ENCODE measurements at regions not wholly inside any gene's neighbourhood (a gene's known extent, or its start where the extent isn't known, plus 50 kb on each side); places are given as distances from the start of the nearest gene placed in this dataset.

GRCh38 chr15:70235347-70235746 lies 137.6 kb upstream of the TLE3 start:
- TF ChIP-seq POLR2A (IDR thresholded peaks at IDR 0.05) (no peak), CTCF (IDR thresholded peaks at IDR 0.05) (no peak)
